ENCODE measurements at regions not wholly inside any gene's neighbourhood (a gene's known extent, or its start where the extent isn't known, plus 50 kb on each side); places are given as distances from the start of the nearest gene placed in this dataset.

- ATAC-seq, result no peak
- intact Hi-C loops (cut with DNase I), result no loop called here
Observed at GRCh38 chr6:139972116-139972515, 597.7 kb upstream of the CITED2 start.

DNA sequence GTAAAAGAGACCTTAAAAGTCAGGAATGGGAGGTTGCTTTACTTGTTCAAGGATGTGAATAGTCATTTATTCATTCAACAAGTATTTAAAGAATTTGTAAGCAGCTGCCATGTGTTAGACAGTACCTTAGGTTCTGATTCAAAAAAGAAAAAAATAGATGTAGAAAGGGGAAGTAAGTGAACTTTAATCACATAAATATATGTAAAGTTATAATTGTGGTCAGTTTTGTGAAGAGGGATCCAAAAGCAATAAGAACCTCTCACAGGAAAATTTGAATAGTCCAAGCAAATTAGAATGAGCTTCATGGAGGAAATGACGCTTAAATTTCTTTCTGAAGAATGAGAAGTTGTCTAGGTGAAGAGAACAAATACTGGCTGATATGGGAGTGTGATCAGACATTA lies 596.1 kb upstream of the CITED2 start:
- DNase-seq (no peak), ATAC-seq (no peak)
- intact Hi-C loops (cut with DNase I), result no loop called here
- peaks cover 14% of the 10 kb centered on the region for H3K4me1 ChIP-seq
- no peaks in the 10 kb centered on the region for H3K36me3 ChIP-seq
- no peak overlapping the region for H3K4me3 ChIP-seq
- H3K27me3 ChIP-seq (ENCODE audit: low read depth), result no peaks in the 10 kb centered on the region
- H3K9me3 ChIP-seq, result no peaks in the 10 kb centered on the region
- H3K27ac ChIP-seq, result no peak overlapping the region
- TF ChIP-seq, protein P1, sequence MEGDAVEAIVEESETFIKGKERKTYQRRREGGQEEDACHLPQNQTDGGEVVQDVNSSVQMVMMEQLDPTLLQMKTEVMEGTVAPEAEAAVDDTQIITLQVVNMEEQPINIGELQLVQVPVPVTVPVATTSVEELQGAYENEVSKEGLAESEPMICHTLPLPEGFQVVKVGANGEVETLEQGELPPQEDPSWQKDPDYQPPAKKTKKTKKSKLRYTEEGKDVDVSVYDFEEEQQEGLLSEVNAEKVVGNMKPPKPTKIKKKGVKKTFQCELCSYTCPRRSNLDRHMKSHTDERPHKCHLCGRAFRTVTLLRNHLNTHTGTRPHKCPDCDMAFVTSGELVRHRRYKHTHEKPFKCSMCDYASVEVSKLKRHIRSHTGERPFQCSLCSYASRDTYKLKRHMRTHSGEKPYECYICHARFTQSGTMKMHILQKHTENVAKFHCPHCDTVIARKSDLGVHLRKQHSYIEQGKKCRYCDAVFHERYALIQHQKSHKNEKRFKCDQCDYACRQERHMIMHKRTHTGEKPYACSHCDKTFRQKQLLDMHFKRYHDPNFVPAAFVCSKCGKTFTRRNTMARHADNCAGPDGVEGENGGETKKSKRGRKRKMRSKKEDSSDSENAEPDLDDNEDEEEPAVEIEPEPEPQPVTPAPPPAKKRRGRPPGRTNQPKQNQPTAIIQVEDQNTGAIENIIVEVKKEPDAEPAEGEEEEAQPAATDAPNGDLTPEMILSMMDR (IDR thresholded peaks at IDR 0.05), result no peak

More at GRCh38 chr6:139972116-139972515, 597.7 kb upstream of the CITED2 start:
- Histone ChIP-seq H3K27me3 (ENCODE audit: low read depth) (no peaks in the 10 kb centered on the region), H3K27ac (no peak overlapping the region), H3K36me3 (no peaks in the 10 kb centered on the region), H3K4me3 (no peak overlapping the region), H3K9me3 (no peaks in the 10 kb centered on the region), H3K4me1 (peaks cover 8% of the 10 kb centered on the region)
- no peak for DNase-seq
- TF ChIP-seq, protein P1 (IDR thresholded peaks at IDR 0.05), result no peak

DNA sequence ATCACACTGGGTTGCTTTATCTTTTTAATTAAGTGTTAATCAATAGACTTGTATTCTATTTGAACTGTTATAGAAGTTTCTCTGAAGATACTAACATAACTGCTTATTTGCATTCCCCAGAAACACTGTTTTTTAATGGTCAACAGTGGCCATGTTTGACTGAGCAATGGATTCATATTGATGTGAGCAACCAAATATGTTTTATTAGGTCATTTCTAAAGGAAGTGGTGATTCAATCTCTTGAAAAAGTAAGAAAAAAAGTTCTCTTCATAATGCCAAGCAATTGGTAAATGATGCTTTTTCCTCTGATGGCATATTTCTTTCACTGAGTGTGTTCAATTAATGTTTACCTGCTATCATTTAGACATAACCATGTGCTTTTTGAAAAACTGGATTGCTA lies 593.0 kb upstream of the CITED2 start:
- Histone ChIP-seq H3K36me3 (no peaks in the 10 kb centered on the region), H3K27ac (no peak overlapping the region), H3K4me1 (peaks cover 13% of the 10 kb centered on the region), H3K4me3 (no peak overlapping the region), H3K27me3 (ENCODE audit: low read depth) (no peaks in the 10 kb centered on the region), H3K9me3 (no peaks in the 10 kb centered on the region)
- ATAC-seq (no peak), DNase-seq (no peak)
- TF ChIP-seq, protein P1 (IDR thresholded peaks at IDR 0.05), result no peak
- intact Hi-C loops (cut with DNase I), result no loop called here

DNA sequence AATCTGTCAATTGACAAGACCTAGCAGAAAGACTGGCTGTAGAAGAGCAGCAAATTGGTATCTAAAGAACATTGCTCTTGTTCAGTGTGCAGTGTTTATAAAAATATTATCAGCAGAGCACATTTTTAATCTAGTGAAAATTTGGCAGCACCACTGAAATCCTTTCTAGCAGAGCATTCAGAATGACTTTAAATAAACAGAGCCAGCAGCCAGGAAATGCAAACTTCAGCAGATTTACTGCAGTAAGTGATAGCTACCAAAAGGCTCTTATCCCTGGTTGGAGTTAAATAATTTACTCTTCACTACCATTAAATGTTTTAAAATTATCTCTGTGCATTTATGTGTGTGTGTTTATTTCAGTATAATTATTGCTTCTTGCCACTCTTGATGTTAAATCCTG lies 590.9 kb upstream of the CITED2 start:
- no peak for ATAC-seq
- no peak for DNase-seq
- intact Hi-C loops (cut with DNase I), result no loop called here
- H3K36me3 ChIP-seq, result no peaks in the 10 kb centered on the region
- no peaks in the 10 kb centered on the region for H3K9me3 ChIP-seq
- no peak overlapping the region for H3K27ac ChIP-seq
- peaks cover 13% of the 10 kb centered on the region for H3K4me1 ChIP-seq
- H3K27me3 ChIP-seq (ENCODE audit: low read depth), result no peaks in the 10 kb centered on the region
- TF ChIP-seq, protein P1 (IDR thresholded peaks at IDR 0.05), result no peak
- H3K4me3 ChIP-seq, result no peak overlapping the region

GRCh38 chr6:139964737-139965136 lies 590.3 kb upstream of the CITED2 start:
- no peaks in the 10 kb centered on the region for H3K9me3 ChIP-seq
- intact Hi-C loops (cut with DNase I), result no loop called here
- H3K36me3 ChIP-seq, result no peaks in the 10 kb centered on the region
- DNase-seq, result no peak
- no peaks in the 10 kb centered on the region for H3K27me3 ChIP-seq (ENCODE audit: low read depth)
- ATAC-seq, result no peak
- TF ChIP-seq, protein P1 (IDR thresholded peaks at IDR 0.05), result no peak
- peaks cover 13% of the 10 kb centered on the region for H3K4me1 ChIP-seq
- no peak overlapping the region for H3K27ac ChIP-seq
- no peak overlapping the region for H3K4me3 ChIP-seq

All from lower lobe of right lung (tissue), 2 donors.